Spinal cord (tissue), 9 donors: ENCODE measurements at regions not wholly inside any gene's neighbourhood (a gene's known extent, or its start where the extent isn't known, plus 50 kb on each side); places are given as distances from the start of the nearest gene placed in this dataset.
A peak's percentile ranks its signal among the peaks of the same experiment; 100 is the strongest.
"Not testable (repeated sequence)": the region's sequence is repeated elsewhere in the genome, so short reads cannot be mapped to it uniquely, and the experiment has no call there.

Source experiments
- DNase-seq, 6 donors: peaks; one replicate each; pipeline versions ENCODE4 v3.0.0 to v3.0.0-alpha.2; 2013 to 2015; ENCODE audit warnings: low spot score in 6 of 6, low read depth in 4 of 6
- H3K27ac ChIP-seq: one replicate; pipeline ENCODE4 v1.5.1; 2013; ENCODE audit warnings: low read depth, low read length, control low read depth
- H3K27me3 ChIP-seq: one replicate; pipeline ENCODE4 v1.6.1; 2013; ENCODE audit warnings: low read length; ENCODE audit not compliant: control insufficient read depth, insufficient read depth
- H3K36me3 ChIP-seq: one replicate; pipeline ENCODE4 v1.6.1; 2013; ENCODE audit warnings: low read length; ENCODE audit not compliant: control insufficient read depth, insufficient read depth
- H3K4me1 ChIP-seq: one replicate; pipeline ENCODE4 v1.6.1; 2013; ENCODE audit warnings: low read length; ENCODE audit not compliant: control insufficient read depth, insufficient read depth
- H3K4me3 ChIP-seq: one replicate; pipeline ENCODE4 v1.5.1; 2013; ENCODE audit warnings: low read depth, low read length, control low read depth
- H3K9me3 ChIP-seq: one replicate; pipeline ENCODE4 v1.6.1; 2013; ENCODE audit warnings: low read length; ENCODE audit not compliant: control insufficient read depth, insufficient read depth
- WGBS: methylation state at CpG from one replicate; pipeline ENCODE4 v1.1.5; 2013; ENCODE audit warnings: missing lambda C conversion rate; ENCODE audit not compliant: insufficient coverage; 5-methylcytosine and 5-hydroxymethylcytosine counted together
- donor health status: healthy.

- Histone ChIP-seq H3K36me3 (no peaks in the 10 kb centered on the region), H3K4me3 (no peak overlapping the region), H3K9me3 (peaks cover 3% of the 10 kb centered on the region), H3K27ac (no peak overlapping the region), H3K4me1 (no peaks in the 10 kb centered on the region), H3K27me3 (no peaks in the 10 kb centered on the region)
- no peak for DNase-seq
- WGBS, result 73% methylated on average over 19 of the region's 19 CpGs
Observed at GRCh38 chr17:43316522-43317142, 82.2 kb upstream of the ARL4D start.

GRCh38 chr17:43315858-43316521 lies 82.2 kb upstream of the RNU2-1 start:
- DNase-seq, result no peak
- H3K4me1 ChIP-seq, result no peaks in the 10 kb centered on the region
- no peaks in the 10 kb centered on the region for H3K27me3 ChIP-seq
- WGBS, result 10% methylated on average over 6 of the region's 15 CpGs
- peaks cover 3% of the 10 kb centered on the region for H3K9me3 ChIP-seq
- H3K4me3 ChIP-seq, result no peak overlapping the region
- no peak overlapping the region for H3K27ac ChIP-seq
- no peaks in the 10 kb centered on the region for H3K36me3 ChIP-seq

- H3K27ac ChIP-seq, result no peak overlapping the region
Observed at GRCh38 chr17:43315369-43315768, 81.6 kb upstream of the RNU2-1 start.

GRCh38 chr17:43314611-43315011 lies 80.8 kb upstream of the RNU2-1 start:
- H3K27me3 ChIP-seq, result no peaks in the 10 kb centered on the region
- H3K4me3 ChIP-seq, result no peak overlapping the region
- peaks cover under 1% of the 10 kb centered on the region for H3K9me3 ChIP-seq
- DNase-seq, result no peak
- WGBS, result 88% methylated on average over 3 of the region's 3 CpGs
- H3K36me3 ChIP-seq, result no peaks in the 10 kb centered on the region
- H3K4me1 ChIP-seq, result no peaks in the 10 kb centered on the region
- no peak overlapping the region for H3K27ac ChIP-seq

More at GRCh38 chr17:43315369-43315768, 81.6 kb upstream of the RNU2-1 start:
- Histone ChIP-seq H3K36me3 (no peaks in the 10 kb centered on the region), H3K9me3 (peaks cover 3% of the 10 kb centered on the region), H3K4me1 (no peaks in the 10 kb centered on the region), H3K27me3 (no peaks in the 10 kb centered on the region), H3K4me3 (no peak overlapping the region)
- WGBS, result under 1% methylated on average over 32 of the region's 32 CpGs
- DNase-seq, result no peak

- Histone ChIP-seq H3K27ac (no peak overlapping the region), H3K27me3 (no peaks in the 10 kb centered on the region), H3K9me3 (no peaks in the 10 kb centered on the region), H3K36me3 (no peaks in the 10 kb centered on the region), H3K4me3 (no peak overlapping the region), H3K4me1 (no peaks in the 10 kb centered on the region)
- no peak for DNase-seq
- 97% methylated on average over 4 of the region's 5 CpGs for WGBS
Observed at GRCh38 chr17:43312011-43312410, 78.2 kb upstream of the RNU2-1 start.

- whole genome bisulfite sequencing, result 0% methylated on average over 1 of the region's 12 CpGs
- Histone ChIP-seq H3K27me3 (no peaks in the 10 kb centered on the region), H3K4me3 (no peak overlapping the region), H3K27ac (no peak overlapping the region), H3K9me3 (no peaks in the 10 kb centered on the region), H3K36me3 (no peaks in the 10 kb centered on the region), H3K4me1 (no peaks in the 10 kb centered on the region)
- DNase-seq, result peak in 1 of 6 donors; percentile 5
Observed at GRCh38 chr17:43309505-43310332, 75.9 kb upstream of the RNU2-1 start.

- no peak overlapping the region for H3K27ac ChIP-seq
- 75% methylated on average over 2 of the region's 6 CpGs for WGBS
Observed at GRCh38 chr17:43308999-43309398, 75.2 kb upstream of the RNU2-1 start.

GRCh38 chr17:43304792-43305191 lies 71.0 kb upstream of the RNU2-1 start:
- not testable (repeated sequence) for H3K36me3 ChIP-seq, DNase-seq, H3K27ac ChIP-seq, H3K9me3 ChIP-seq, H3K4me3 ChIP-seq, H3K4me1 ChIP-seq, H3K27me3 ChIP-seq
- no CpG with 5 or more reads among the region's 23 CpGs for WGBS

More at GRCh38 chr17:43308999-43309398, 75.2 kb upstream of the RNU2-1 start:
- no peak overlapping the region for H3K4me3 ChIP-seq
- H3K36me3 ChIP-seq, result no peaks in the 10 kb centered on the region
- H3K4me1 ChIP-seq, result no peaks in the 10 kb centered on the region
- no peak for DNase-seq
- H3K9me3 ChIP-seq, result no peaks in the 10 kb centered on the region
- H3K27me3 ChIP-seq, result no peaks in the 10 kb centered on the region

- WGBS, result no CpG with 5 or more reads among the region's 5 CpGs
- H3K4me1 ChIP-seq, H3K36me3 ChIP-seq, H3K4me3 ChIP-seq, H3K9me3 ChIP-seq, H3K27me3 ChIP-seq, DNase-seq, H3K27ac ChIP-seq: not testable (repeated sequence)
Observed at GRCh38 chr17:43303049-43303448, 69.3 kb upstream of the RNU2-1 start.
